Neutrophil (primary cell): ENCODE measurements at regions not wholly inside any gene's neighbourhood (a gene's known extent, or its start where the extent isn't known, plus 50 kb on each side); places are given as distances from the start of the nearest gene placed in this dataset.

Experiments
- H3K27ac ChIP-seq: fragments of 200-600 bp; sonication (generic); 2 replicates; pipeline ENCODE4 v1.5.1; 2016; ENCODE audit warnings: mild to moderate bottlenecking, moderate library complexity
- H3K27me3 ChIP-seq: fragments of 200-600 bp; sonication (generic); 2 replicates; pipeline ENCODE4 v1.6.0; 2016; ENCODE audit warnings: mild to moderate bottlenecking
- H3K36me3 ChIP-seq: fragments of 200-600 bp; sonication (generic); 2 replicates; pipeline ENCODE4 v1.5.1; 2017
- H3K4me1 ChIP-seq, 2 experiments: fragments of 200-600 bp in 1 of 2; sonication (generic) in 1 of 2; 1 replicate in 1 of 2; 2 replicates in 1 of 2; pipeline versions ENCODE4 v1.5.1 to v1.6.1; 2013 to 2016; ENCODE audit warnings: low read depth in 1 of 2, low read length in 1 of 2, mild to moderate bottlenecking in 1 of 2, moderate library complexity in 1 of 2; ENCODE audit not compliant: control insufficient read depth in 1 of 2, insufficient read depth in 1 of 2
- H3K4me3 ChIP-seq, 2 experiments: fragments of 200-600 bp in 1 of 2; sonication (generic) in 1 of 2; 1 replicate in 1 of 2; 2 replicates in 1 of 2; pipeline ENCODE4 v1.5.1; 2013 to 2016; ENCODE audit warnings: low read depth in 1 of 2, low read length in 1 of 2, mild to moderate bottlenecking in 1 of 2, moderate library complexity in 1 of 2
- H3K9me3 ChIP-seq: fragments of 200-600 bp; sonication (generic); 2 replicates; pipeline ENCODE4 v1.5.1; 2016
- CTCF ChIP-seq: fragments of 200-600 bp; sonication (generic); IDR thresholded peaks from 2 replicates; pipeline ENCODE4 v1.5.1; 2016; ENCODE audit warnings: antibody characterized with exemption

GRCh38 chr10:131561897-131562296 lies 250.4 kb upstream of the TCERG1L start:
- Histone ChIP-seq H3K27ac (no peak overlapping the region), H3K27me3 (no peaks in the 10 kb centered on the region), H3K4me1 (no peaks in the 10 kb centered on the region), H3K4me3 (no peak overlapping the region), H3K36me3 (no peaks in the 10 kb centered on the region), H3K9me3 (no peaks in the 10 kb centered on the region)
- TF ChIP-seq CTCF, result no peak

- H3K4me1 ChIP-seq, result no peaks in the 10 kb centered on the region
- no peaks in the 10 kb centered on the region for H3K9me3 ChIP-seq
- H3K27me3 ChIP-seq, result no peaks in the 10 kb centered on the region
- H3K4me3 ChIP-seq, result no peak overlapping the region
- no peaks in the 10 kb centered on the region for H3K36me3 ChIP-seq
- no peak overlapping the region for H3K27ac ChIP-seq
- TF ChIP-seq CTCF, result no peak
These were observed 251.9 kb upstream of the TCERG1L start for GRCh38 chr10:131563411-131563810.

GRCh38 chr10:131567279-131568162 lies 256.0 kb upstream of the TCERG1L start:
- Histone ChIP-seq H3K9me3 (no peaks in the 10 kb centered on the region), H3K36me3 (no peaks in the 10 kb centered on the region), H3K4me1 (no peaks in the 10 kb centered on the region), H3K4me3 (no peak overlapping the region), H3K27me3 (no peaks in the 10 kb centered on the region), H3K27ac (no peak overlapping the region)
- TF ChIP-seq CTCF, result no peak

- H3K4me1 ChIP-seq, result no peaks in the 10 kb centered on the region
- H3K4me3 ChIP-seq, result no peak overlapping the region
- no peaks in the 10 kb centered on the region for H3K27me3 ChIP-seq
- no peaks in the 10 kb centered on the region for H3K9me3 ChIP-seq
- H3K27ac ChIP-seq, result no peak overlapping the region
- no peaks in the 10 kb centered on the region for H3K36me3 ChIP-seq
- TF ChIP-seq CTCF, result no peak
These were observed 257.3 kb upstream of the TCERG1L start for GRCh38 chr10:131568866-131569265.

GRCh38 chr10:131569851-131570715 lies 258.6 kb upstream of the TCERG1L start:
- no peaks in the 10 kb centered on the region for H3K4me1 ChIP-seq
- no peak for TF ChIP-seq CTCF
- no peaks in the 10 kb centered on the region for H3K27me3 ChIP-seq
- no peaks in the 10 kb centered on the region for H3K36me3 ChIP-seq
- no peak overlapping the region for H3K4me3 ChIP-seq
- H3K9me3 ChIP-seq, result no peaks in the 10 kb centered on the region
- H3K27ac ChIP-seq, result no peak overlapping the region
